ENCODE measurements at regions not wholly inside any gene's neighbourhood (a gene's known extent, or its start where the extent isn't known, plus 50 kb on each side); places are given as distances from the start of the nearest gene placed in this dataset.

DNA sequence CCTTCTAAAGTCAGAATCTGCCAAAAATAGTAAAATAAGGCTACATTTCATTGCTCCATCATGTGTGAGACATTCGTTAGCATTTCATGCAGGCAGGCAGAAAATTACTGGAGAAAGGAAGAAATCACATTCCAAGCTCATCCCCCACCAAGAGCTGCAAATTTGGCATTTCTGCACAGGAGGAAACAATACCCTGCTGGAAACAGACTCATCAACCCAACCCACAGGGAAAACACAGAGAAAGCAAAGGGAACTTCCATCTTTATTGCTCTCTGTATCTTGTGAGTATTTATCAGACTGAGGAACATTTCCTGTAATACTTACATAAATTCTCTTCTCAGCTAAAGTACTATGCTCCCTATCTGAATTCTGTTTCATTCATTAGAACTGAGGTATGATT lies 95.7 kb downstream of the KCTD12 start:
- TF ChIP-seq, protein P1, sequence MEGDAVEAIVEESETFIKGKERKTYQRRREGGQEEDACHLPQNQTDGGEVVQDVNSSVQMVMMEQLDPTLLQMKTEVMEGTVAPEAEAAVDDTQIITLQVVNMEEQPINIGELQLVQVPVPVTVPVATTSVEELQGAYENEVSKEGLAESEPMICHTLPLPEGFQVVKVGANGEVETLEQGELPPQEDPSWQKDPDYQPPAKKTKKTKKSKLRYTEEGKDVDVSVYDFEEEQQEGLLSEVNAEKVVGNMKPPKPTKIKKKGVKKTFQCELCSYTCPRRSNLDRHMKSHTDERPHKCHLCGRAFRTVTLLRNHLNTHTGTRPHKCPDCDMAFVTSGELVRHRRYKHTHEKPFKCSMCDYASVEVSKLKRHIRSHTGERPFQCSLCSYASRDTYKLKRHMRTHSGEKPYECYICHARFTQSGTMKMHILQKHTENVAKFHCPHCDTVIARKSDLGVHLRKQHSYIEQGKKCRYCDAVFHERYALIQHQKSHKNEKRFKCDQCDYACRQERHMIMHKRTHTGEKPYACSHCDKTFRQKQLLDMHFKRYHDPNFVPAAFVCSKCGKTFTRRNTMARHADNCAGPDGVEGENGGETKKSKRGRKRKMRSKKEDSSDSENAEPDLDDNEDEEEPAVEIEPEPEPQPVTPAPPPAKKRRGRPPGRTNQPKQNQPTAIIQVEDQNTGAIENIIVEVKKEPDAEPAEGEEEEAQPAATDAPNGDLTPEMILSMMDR (optimal IDR thresholded peaks at IDR 0.05 in 1 of 3, IDR thresholded peaks at IDR 0.05 in 1 of 3, conservative IDR thresholded peaks at IDR 0.05 in 1 of 3; ENCODE audit: extremely low read depth in 1 of 3, insufficient read depth in 2 of 3, low read length in 3 of 3) = no peak
- TF ChIP-seq EZH2 (IDR thresholded peaks at IDR 0.05; ENCODE audit: low read length) = no peak
